NCI-H446 (cell line): ENCODE measurements at regions not wholly inside any gene's neighbourhood (a gene's known extent, or its start where the extent isn't known, plus 50 kb on each side); places are given as distances from the start of the nearest gene placed in this dataset.

Experiments used
- DNase-seq, 2 experiments: peaks; one replicate each; lab custom pipeline; 2025; lab: John Stamatoyannopoulos, UW

- DNase-seq: peak in 1 of 2 experiments; percentile 39
These were observed 341.8 kb downstream of the MAN2A1 start for GRCh38 chr5:110031402-110032140.

GRCh38 chr5:110032376-110032775, 342.6 kb downstream of the MAN2A1 start:
- DNase-seq: peak in 1 of 2 experiments; percentile 7

GRCh38 chr5:110034056-110034600, 344.4 kb downstream of the MAN2A1 start:
- DNase-seq: no peak

GRCh38 chr5:110038297-110038997, 348.7 kb downstream of the MAN2A1 start:
- DNase-seq: no peak

- no peak for DNase-seq
These were observed 350.5 kb downstream of the MAN2A1 start for GRCh38 chr5:110040178-110040577.

GRCh38 chr5:110043025-110043424, 353.3 kb downstream of the MAN2A1 start:
- no peak for DNase-seq

- DNase-seq: no peak
These were observed 355.4 kb downstream of the MAN2A1 start for GRCh38 chr5:110045158-110045557.

GRCh38 chr5:110048491-110048890, 358.8 kb downstream of the MAN2A1 start:
- DNase-seq: no peak

- no peak for DNase-seq
These were observed 360.1 kb downstream of the MAN2A1 start for GRCh38 chr5:110049816-110050215.

GRCh38 chr5:110050640-110051345, 361.1 kb downstream of the MAN2A1 start:
- DNase-seq: no peak

GRCh38 chr5:110053205-110053604, 363.5 kb downstream of the MAN2A1 start:
- DNase-seq: no peak

- no peak for DNase-seq
These were observed 364.1 kb downstream of the MAN2A1 start for GRCh38 chr5:110053824-110054223.

GRCh38 chr5:110054240-110054639, 364.5 kb downstream of the MAN2A1 start:
- DNase-seq: peak; percentile 16 to 62

GRCh38 chr5:110055302-110055701, 365.6 kb downstream of the MAN2A1 start:
- DNase-seq: no peak

- no peak for DNase-seq
These were observed 366.9 kb downstream of the MAN2A1 start for GRCh38 chr5:110056580-110057114.

GRCh38 chr5:110058175-110058574, 368.4 kb downstream of the MAN2A1 start:
- DNase-seq: peak in 1 of 2 experiments; percentile 31

- DNase-seq: no peak
These were observed 372.5 kb downstream of the MAN2A1 start for GRCh38 chr5:110062246-110062645.

GRCh38 chr5:110063640-110064602, 374.2 kb downstream of the MAN2A1 start:
- peak in 1 of 2 experiments; percentile 19 for DNase-seq

- no peak for DNase-seq
These were observed 375.0 kb downstream of the MAN2A1 start for GRCh38 chr5:110064603-110065268.

GRCh38 chr5:110070836-110071235, 381.1 kb downstream of the MAN2A1 start:
- DNase-seq: no peak
